B cell (primary cell): ENCODE measurements at regions not wholly inside any gene's neighbourhood (a gene's known extent, or its start where the extent isn't known, plus 50 kb on each side); places are given as distances from the start of the nearest gene placed in this dataset.

ENCODE experiments used
- ATAC-seq: fragments of 200-7000 bp; cut with Tn5 transposase; one replicate; pipeline ENCODE4 v1.10.0; 2021; ENCODE audit warnings: low read depth, mild to moderate bottlenecking, moderate number of reproducible peaks, moderate library complexity
- CTCF ChIA-PET: fragments of 350-600 bp; sonication (Branson Sonifier 250); formaldehyde crosslinking; loops from one replicate; lab custom pipeline; 2021; ENCODE audit warnings: antibody characterized with exemption, inconsistent platforms; lab: Charles Lee
- POLR2A ChIA-PET: fragments of 350-600 bp; sonication (Branson Sonifier 250); formaldehyde crosslinking; loops from one replicate; lab custom pipeline; 2021; ENCODE audit warnings: antibody characterized with exemption; lab: Charles Lee
- DNase-seq: peaks from one replicate; pipeline ENCODE4 v3.0.0; 2013
- H2AFZ ChIP-seq: 2 replicates; pipeline ENCODE4 v1.6.1; 2012; ENCODE audit warnings: mild to moderate bottlenecking, low read depth, low read length; ENCODE audit not compliant: insufficient read depth, poor library complexity, severe bottlenecking
- H3K27ac ChIP-seq, 2 donors: 1 replicate in 1 of 2; 2 replicates in 1 of 2; pipeline ENCODE4 v1.5.1; 2012 to 2013; ENCODE audit warnings: low read length in 2 of 2, mild to moderate bottlenecking in 2 of 2, moderate library complexity in 1 of 2
- H3K27me3 ChIP-seq, 4 experiments: fragments of 200-600 bp in 1 of 4; sonication (generic) in 1 of 4; replicated peaks in 1 of 4; 1 replicate in 2 of 4; 2 replicates in 2 of 4; pipeline versions ENCODE4 v1.6.1 to v1.7.0; 2013 to 2016; ENCODE audit warnings: low read length in 3 of 4, mild to moderate bottlenecking in 2 of 4, mixed read lengths in 1 of 4, moderate library complexity in 1 of 4; ENCODE audit not compliant: insufficient read depth in 4 of 4, control insufficient read depth in 3 of 4; ENCODE audit errors: control extremely low read depth in 1 of 4
- H3K36me3 ChIP-seq, 2 experiments: replicated peaks in 1 of 2; 1 replicate in 1 of 2; 2 replicates in 1 of 2; pipeline versions ENCODE4 v1.6.1 to v1.7.1; 2013; ENCODE audit warnings: low read length in 1 of 2; ENCODE audit not compliant: insufficient read depth in 2 of 2, control insufficient read depth in 1 of 2; ENCODE audit errors: control extremely low read depth in 1 of 2, extremely low read depth in 1 of 2
- H3K4me1 ChIP-seq, 2 donors: fragments of 200-600 bp in 1 of 2; sonication (generic) in 1 of 2; 1 replicate in 1 of 2; 2 replicates in 1 of 2; pipeline versions ENCODE4 v1.5.1 to v1.6.1; 2013 to 2017; ENCODE audit warnings: low read length in 2 of 2; ENCODE audit not compliant: control insufficient read depth in 2 of 2, insufficient read depth in 2 of 2
- H3K4me2 ChIP-seq: replicated peaks from 2 replicates; pipeline ENCODE3; 2012; ENCODE audit warnings: mild to moderate bottlenecking, low read depth, low read length; ENCODE audit not compliant: poor library complexity, severe bottlenecking
- H3K4me3 ChIP-seq, 5 experiments: fragments of 200-600 bp in 1 of 5; sonication (generic) in 1 of 5; 1 replicate in 3 of 5; 2 replicates in 2 of 5; pipeline versions ENCODE4 v1.5.1 to v1.7.0; 2011 to 2016; ENCODE audit warnings: low read length in 4 of 5, mild to moderate bottlenecking in 4 of 5, low read depth in 2 of 5, control low read depth in 1 of 5, moderate library complexity in 1 of 5; ENCODE audit not compliant: insufficient read depth in 1 of 5; ENCODE audit errors: control extremely low read depth in 1 of 5, extremely low read depth in 1 of 5
- H3K79me2 ChIP-seq: fragments of 200-600 bp; sonication (generic); one replicate; pipeline ENCODE4 v1.6.0; 2016; ENCODE audit warnings: low read length; ENCODE audit not compliant: control insufficient read depth, insufficient read depth
- H3K9ac ChIP-seq: fragments of 200-600 bp; sonication (generic); 2 replicates; pipeline ENCODE4 v1.6.1; 2017; ENCODE audit warnings: mild to moderate bottlenecking, low read length, moderate library complexity
- H3K9me3 ChIP-seq, 3 donors: one replicate each; pipeline versions ENCODE4 v1.6.1 to v1.7.1; 2013; ENCODE audit warnings: low read length in 2 of 3; ENCODE audit not compliant: control insufficient read depth in 2 of 3, insufficient read depth in 1 of 3; ENCODE audit errors: control extremely low read depth in 1 of 3
- H4K20me1 ChIP-seq: 2 replicates; pipeline ENCODE4 v1.6.0; 2012; ENCODE audit warnings: mild to moderate bottlenecking, low read length; ENCODE audit not compliant: insufficient read depth, control insufficient read depth, poor library complexity, severe bottlenecking
- H3K27ac Mint-ChIP-seq: one replicate; pipeline ENCODE4 v1.8.0; 2021; ENCODE audit warnings: mixed read lengths
- H3K27me3 Mint-ChIP-seq: one replicate; pipeline ENCODE4 v1.8.0; 2021; ENCODE audit warnings: mixed read lengths
- H3K4me1 Mint-ChIP-seq: one replicate; pipeline ENCODE4 v1.8.0; 2021; ENCODE audit warnings: mixed read lengths
- H3K4me3 Mint-ChIP-seq: one replicate; pipeline ENCODE4 v1.8.0; 2021; ENCODE audit warnings: mixed read lengths
- H3K9me3 Mint-ChIP-seq: one replicate; pipeline ENCODE4 v1.8.0; 2022; ENCODE audit warnings: mixed read lengths; ENCODE audit not compliant: insufficient read depth
- CTCF ChIP-seq: fragments of 200-600 bp; IDR thresholded peaks from one replicate; pipeline ENCODE4 v1.8.0; 2022; ENCODE audit warnings: antibody characterized with exemption, mild to moderate bottlenecking
- EZH2 ChIP-seq: IDR thresholded peaks from 2 replicates; pipeline ENCODE4 v1.6.1; 2012; ENCODE audit warnings: borderline replicate concordance, low read depth, mild to moderate bottlenecking, moderate library complexity, low read length; ENCODE audit not compliant: insufficient read depth, poor library complexity, severe bottlenecking
- WGBS: methylation state at CpG from one replicate; pipeline ENCODE4 v1.1.5; 2013; ENCODE audit warnings: missing lambda C conversion rate; ENCODE audit not compliant: insufficient coverage; 5-methylcytosine and 5-hydroxymethylcytosine counted together
- intact Hi-C: fragments of 100-400 bp; cut with micrococcal nuclease; formaldehyde crosslinking; loops from one replicate; pipeline ENCODE4 v1.10.0; 2022

GRCh38 chr18:73461038-73461779 lies 593.4 kb upstream of the NETO1 start:
- ATAC-seq (no peak), DNase-seq (no peak)
- Histone ChIP-seq H3K4me2 (no peak overlapping the region), H4K20me1 (no peaks in the 10 kb centered on the region), H3K9ac (no peak overlapping the region), H3K4me1 (no peaks in the 10 kb centered on the region), H2AFZ (no peak overlapping the region), H3K36me3 (no peaks in the 10 kb centered on the region), H3K79me2 (no peaks in the 10 kb centered on the region), H3K4me3 (no peak overlapping the region), H3K27ac (no peak overlapping the region), H3K9me3 (no peaks in the 10 kb centered on the region), H3K27me3 (no peaks in the 10 kb centered on the region)
- POLR2A ChIA-PET = no interaction called here
- CTCF ChIA-PET = no interaction called here
- Mint-ChIP-seq H3K9me3 (no peaks in the 10 kb centered on the region), H3K27ac (no peak overlapping the region), H3K27me3 (no peaks in the 10 kb centered on the region), H3K4me3 (no peak overlapping the region), H3K4me1 (no peaks in the 10 kb centered on the region)
- TF ChIP-seq CTCF (no peak), EZH2 (no peak)
- 89% methylated on average over 6 of the region's 12 CpGs for WGBS
- intact Hi-C loops = no loop called here

GRCh38 chr18:73458186-73458964 lies 590.6 kb upstream of the NETO1 start:
- no peaks in the 10 kb centered on the region for H3K36me3 ChIP-seq
- H3K79me2 ChIP-seq = no peaks in the 10 kb centered on the region
- 88% methylated on average over 1 of the region's 6 CpGs for WGBS
- Mint-ChIP-seq H3K4me1 (no peaks in the 10 kb centered on the region), H3K9me3 (no peaks in the 10 kb centered on the region), H3K27ac (no peak overlapping the region), H3K27me3 (no peaks in the 10 kb centered on the region), H3K4me3 (no peak overlapping the region)
- H3K27me3 ChIP-seq = no peaks in the 10 kb centered on the region
- no peak overlapping the region for H3K9ac ChIP-seq
- no peak overlapping the region for H2AFZ ChIP-seq
- CTCF ChIA-PET = no interaction called here
- H3K4me3 ChIP-seq = no peak overlapping the region
- no peak for ATAC-seq
- no peak overlapping the region for H3K27ac ChIP-seq
- DNase-seq = no peak
- H3K4me2 ChIP-seq = no peak overlapping the region
- TF ChIP-seq CTCF = no peak
- TF ChIP-seq EZH2 = no peak
- H3K4me1 ChIP-seq = no peaks in the 10 kb centered on the region
- no peaks in the 10 kb centered on the region for H4K20me1 ChIP-seq
- POLR2A ChIA-PET = no interaction called here
- H3K9me3 ChIP-seq = no peaks in the 10 kb centered on the region
- intact Hi-C loops = no loop called here
